Muscle of back (tissue), 3 donors: ENCODE measurements at regions not wholly inside any gene's neighbourhood (a gene's known extent, or its start where the extent isn't known, plus 50 kb on each side); places are given as distances from the start of the nearest gene placed in this dataset.

Source experiments
- DNase-seq, 3 donors: peaks; one replicate each; pipeline versions ENCODE4 v3.0.0 to v3.0.0-alpha.2; 2013

DNA sequence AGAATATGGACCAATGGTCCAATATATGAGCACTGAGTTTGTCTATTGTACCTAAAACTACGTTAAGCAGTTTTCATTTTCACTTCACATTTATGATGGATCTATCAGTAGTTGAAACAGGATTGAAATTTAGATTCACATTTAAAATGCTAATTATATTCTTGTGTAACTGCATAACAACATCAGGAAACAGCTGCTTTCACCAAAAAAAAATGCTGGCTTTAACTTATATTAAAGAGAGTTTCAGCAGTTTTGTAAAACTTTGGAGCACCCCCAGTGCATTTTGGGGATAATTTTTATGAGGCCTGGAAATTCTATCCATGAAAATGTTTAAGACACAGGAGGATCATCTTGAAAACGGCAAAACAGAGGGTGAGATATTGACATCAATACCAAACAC, 142.8 kb upstream of the ROBO2 start:
- DNase-seq: no peak

- DNase-seq: no peak
These were observed 139.3 kb upstream of the ROBO2 start for GRCh38 chr3:76900596-76900995.

DNA sequence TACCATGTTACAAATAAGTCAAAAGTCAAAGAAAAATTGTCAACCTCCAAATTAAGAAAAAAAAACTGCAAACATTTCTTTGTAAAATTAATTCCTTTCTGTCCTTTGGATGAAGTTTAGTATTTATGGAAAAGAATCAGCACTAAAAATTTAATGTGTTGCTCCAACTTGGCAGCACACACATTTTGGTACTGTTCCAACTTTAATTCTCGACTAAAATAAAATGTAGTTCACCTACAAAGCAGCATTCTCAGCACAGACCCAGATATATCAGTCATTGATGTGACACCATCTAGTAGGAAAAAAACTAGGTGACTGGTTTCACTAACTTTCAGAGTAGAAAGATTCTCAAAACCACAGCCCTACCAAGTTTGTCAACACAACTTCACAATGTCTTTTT, 131.7 kb upstream of the ROBO2 start:
- peak in 1 of 3 donors; percentile 22 for DNase-seq

- DNase-seq: no peak
These were observed 127.0 kb upstream of the ROBO2 start for GRCh38 chr3:76912841-76913383.

GRCh38 chr3:76917436-76917835, 122.5 kb upstream of the ROBO2 start:
- DNase-seq: no peak

- DNase-seq: no peak
These were observed 119.4 kb upstream of the ROBO2 start for GRCh38 chr3:76920511-76920910.

GRCh38 chr3:76923485-76923884, 116.4 kb upstream of the ROBO2 start:
- DNase-seq: no peak

GRCh38 chr3:76930712-76931111, 109.2 kb upstream of the ROBO2 start:
- DNase-seq: no peak

DNA sequence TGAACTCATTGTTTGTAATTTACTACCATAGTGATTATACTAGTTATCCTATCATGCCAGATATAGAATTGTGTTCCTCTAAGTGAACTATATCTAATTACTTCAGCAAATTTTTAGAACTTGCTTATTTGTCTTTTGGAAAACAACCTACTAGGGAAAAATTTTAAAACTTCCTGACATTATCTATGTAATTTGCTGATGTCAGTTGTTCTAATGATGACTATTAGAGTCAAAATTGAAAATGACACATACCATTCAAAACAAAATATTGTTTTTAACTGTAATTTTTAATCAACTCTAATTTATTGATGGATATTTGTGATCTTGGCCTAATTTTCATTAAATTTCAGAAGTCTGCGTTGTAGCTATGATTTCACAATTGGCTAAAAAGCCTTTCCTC, 106.7 kb upstream of the ROBO2 start:
- DNase-seq: no peak

- no peak for DNase-seq
These were observed 100.9 kb upstream of the ROBO2 start for GRCh38 chr3:76938962-76939361.

DNA sequence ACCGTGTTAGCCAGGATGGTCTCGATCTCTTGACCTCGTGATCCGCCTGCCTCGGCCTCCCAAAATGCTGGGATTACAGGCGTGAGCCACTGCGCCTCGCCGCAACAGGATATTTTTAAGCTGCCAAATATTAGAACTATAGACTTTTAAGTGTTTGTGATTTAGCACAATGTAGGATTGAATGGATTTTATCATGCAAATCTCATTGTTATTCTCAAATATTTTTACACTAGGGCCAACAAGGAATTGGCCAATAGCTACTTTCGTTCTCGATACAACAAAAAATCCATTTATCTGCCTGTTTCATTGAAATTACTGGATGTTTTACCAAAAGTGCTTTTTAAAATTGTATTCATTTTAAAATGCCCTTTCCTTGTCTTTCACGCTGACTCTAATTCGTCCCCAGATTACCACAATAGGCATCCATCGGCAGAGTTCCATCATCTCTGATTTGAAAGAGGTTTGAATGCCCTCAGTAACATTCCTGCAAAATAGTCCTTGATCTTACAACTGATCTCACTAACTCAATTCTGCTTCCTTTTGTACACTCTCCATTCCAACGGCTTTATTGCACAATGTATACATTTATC, 99.6 kb upstream of the ROBO2 start:
- no peak for DNase-seq

- no peak for DNase-seq
These were observed 98.5 kb upstream of the ROBO2 start for GRCh38 chr3:76941376-76941775.

DNA sequence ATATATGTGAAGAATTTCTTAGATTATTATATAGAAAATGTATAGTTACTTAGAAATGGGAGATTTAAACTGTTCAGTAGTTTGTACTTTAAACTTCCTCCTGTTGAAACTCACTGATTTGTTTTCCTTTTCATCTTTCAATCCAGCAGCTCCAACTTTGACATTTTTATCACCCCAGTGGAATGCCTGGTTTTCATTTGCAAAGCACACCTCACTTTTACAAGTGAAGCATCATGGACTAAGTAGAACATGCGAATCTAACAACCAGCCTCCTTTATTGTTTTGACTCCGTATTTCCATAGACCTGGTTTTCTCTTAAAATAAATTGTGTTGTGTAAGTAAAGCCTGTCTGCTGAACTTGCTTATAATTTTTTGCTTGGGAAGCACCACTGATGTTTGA, 97.8 kb upstream of the ROBO2 start:
- no peak for DNase-seq

DNA sequence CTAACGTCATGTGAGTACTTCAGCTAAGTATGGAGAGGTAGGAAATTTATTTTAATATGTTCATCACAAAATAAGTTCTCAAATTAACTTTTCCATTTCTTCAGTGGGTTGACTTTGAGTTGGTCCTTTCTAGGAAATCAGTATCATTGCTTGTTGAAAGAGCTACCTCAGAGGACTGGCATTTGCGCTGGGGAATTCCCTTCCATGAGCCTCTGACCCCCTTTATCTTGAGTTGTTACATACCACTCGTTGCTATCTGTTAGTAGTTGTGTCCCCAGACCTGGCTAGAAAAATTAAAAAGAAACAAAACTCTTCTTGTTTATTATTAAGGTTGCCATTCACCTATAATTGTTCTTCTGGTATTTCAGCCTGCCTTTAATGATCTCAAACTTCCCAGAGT, 96.8 kb upstream of the ROBO2 start:
- no peak for DNase-seq

DNA sequence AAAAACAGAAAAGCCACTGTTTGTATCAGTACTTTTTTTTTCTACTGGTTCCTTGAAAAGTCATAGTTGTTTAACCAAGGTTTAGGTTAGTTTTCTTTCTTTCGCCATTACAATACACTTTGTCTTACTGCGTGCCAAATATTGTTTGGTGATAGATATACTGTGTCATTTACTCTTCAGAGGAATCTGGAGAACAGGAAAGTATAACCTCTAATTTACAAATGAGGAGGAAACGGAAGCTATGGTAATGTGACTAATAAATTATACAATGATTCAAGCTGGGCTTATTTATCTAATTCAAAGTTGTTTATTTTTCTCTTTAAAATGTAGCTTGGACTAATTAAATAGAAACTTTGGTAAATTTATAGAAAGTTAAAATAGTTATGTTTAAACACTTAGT, 96.2 kb upstream of the ROBO2 start:
- DNase-seq: no peak

GRCh38 chr3:76949033-76949432, 90.9 kb upstream of the ROBO2 start:
- no peak for DNase-seq

DNA sequence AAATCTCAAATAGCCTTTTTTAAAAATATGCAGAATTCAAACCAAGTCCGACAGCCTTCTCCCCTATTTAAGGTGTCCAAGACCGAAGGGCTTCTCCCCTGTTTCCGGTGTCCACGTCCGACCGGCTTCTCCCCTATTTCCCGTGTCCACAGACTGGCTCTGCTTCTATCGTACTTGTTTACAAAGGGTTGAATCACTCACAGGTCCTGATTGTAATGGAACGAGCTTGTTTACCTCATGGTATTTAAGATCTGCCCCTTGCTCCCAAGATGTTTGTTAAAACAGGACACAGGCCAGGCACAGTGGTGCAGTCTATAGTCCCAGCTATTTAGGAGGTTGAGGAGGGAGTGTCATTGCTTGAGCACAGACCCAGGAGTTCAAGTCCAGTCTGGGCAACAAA, 90.4 kb upstream of the ROBO2 start:
- DNase-seq: no peak

DNA sequence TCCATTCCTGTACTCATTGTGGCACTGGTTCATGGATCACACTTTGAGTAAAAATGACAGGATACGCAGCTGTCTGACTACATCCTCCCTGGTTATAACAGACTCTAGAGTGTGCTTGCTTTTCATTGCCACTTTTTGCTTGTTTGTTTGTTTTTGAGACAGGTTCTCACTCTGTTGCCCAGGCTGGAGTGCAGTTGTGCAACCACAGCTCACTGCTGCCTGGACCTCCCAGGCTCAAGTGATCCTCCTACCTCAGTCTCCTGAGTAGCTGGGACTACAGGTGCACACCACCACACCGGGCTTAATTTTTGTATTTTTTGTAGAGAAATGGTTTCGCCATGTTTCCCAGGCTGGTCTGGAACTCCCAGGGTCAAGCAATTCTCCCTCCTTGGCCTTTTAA, 89.3 kb upstream of the ROBO2 start:
- no peak for DNase-seq

DNA sequence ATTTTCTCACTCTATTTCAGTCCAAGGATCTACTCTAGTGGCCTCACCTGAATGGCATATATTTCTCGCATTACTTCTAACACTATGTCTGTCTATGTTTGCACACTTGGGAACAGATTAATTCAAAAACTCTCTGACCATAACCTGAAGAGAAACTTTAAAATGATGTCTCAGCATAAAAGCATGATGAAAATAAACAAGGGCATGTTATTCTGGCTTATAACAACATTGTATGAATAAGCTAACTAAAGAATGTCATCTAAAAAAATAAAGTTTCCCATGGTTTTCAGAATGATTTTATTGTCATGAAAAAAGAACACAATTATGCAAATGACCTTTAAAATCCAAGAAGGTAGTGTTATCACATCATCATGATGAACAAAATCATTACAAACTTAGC, 85.5 kb upstream of the ROBO2 start:
- DNase-seq: no peak

DNA sequence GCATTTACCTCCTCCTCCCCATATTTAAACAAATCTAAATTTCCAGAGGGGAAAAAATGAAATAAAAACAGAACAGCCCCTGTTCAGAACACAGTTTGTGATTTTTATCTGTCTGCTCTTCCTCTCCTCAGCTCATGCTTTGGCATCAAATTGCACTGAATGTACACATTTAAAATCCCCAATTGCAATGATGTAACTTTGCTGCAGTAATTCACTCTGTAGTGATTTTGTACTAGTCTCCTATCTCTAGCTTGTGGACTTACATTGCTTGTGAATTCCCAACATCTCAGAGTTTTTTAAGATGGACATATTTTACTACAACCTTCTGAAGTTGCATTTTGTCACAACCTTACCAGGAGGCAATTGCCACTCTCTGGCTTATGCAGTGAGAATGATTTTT, 81.6 kb upstream of the ROBO2 start:
- peak; percentile 3 to 71 (median 22) for DNase-seq

DNA sequence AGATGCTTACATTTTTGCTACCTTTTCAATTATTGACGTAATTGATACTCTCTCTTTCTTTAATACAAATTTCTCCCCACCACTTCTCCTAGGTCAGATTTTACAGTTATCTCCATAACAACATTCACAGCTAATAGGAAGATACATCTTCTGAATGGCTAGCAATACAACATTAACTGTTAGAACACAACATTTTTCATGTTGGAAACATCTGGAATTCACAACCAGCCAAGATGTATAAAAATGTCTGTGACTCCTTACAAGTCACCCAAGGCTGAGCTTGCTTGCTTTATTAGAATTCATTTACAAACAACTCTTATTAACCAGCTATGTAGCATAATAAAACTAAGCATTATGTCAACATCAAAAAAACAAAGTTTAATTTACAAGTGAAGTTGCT, 81.0 kb upstream of the ROBO2 start:
- peak in 2 of 3 donors; percentile 1 to 40 for DNase-seq

DNA sequence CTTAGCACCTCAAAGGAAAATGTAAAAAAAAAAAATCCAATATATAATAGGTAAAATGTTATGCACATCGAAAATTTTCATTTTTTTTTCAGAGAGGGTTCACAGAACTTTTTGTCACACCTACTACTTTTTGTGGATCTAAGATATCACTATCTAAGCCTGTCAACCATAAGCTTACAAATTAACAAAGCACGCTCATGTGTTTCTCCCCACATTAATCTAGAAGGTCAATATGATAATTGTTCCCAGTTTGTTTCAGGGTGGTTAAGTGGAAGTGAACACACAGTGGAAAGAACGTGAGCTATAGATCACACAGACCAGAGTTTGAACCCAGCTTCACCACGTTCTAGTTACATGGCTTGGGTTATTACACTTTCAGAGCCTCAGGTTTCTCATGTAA, 78.6 kb upstream of the ROBO2 start:
- DNase-seq: no peak

- DNase-seq: no peak
These were observed 74.7 kb upstream of the ROBO2 start for GRCh38 chr3:76965122-76965725.

- no peak for DNase-seq
These were observed 70.4 kb upstream of the ROBO2 start for GRCh38 chr3:76969471-76969870.
